Erythroblast (primary cell): ENCODE measurements at regions not wholly inside any gene's neighbourhood (a gene's known extent, or its start where the extent isn't known, plus 50 kb on each side); places are given as distances from the start of the nearest gene placed in this dataset.

ENCODE experiments used
- GATA1 ChIP-seq: IDR thresholded peaks from 2 replicates; pipeline ENCODE4 v1.6.1; 2011; ENCODE audit warnings: low read depth, mild to moderate bottlenecking, control low read depth, low read length, moderate library complexity
- POLR2A ChIP-seq: IDR thresholded peaks from 2 replicates; pipeline ENCODE4 v1.6.1; 2011; ENCODE audit warnings: mild to moderate bottlenecking, low read length

DNA sequence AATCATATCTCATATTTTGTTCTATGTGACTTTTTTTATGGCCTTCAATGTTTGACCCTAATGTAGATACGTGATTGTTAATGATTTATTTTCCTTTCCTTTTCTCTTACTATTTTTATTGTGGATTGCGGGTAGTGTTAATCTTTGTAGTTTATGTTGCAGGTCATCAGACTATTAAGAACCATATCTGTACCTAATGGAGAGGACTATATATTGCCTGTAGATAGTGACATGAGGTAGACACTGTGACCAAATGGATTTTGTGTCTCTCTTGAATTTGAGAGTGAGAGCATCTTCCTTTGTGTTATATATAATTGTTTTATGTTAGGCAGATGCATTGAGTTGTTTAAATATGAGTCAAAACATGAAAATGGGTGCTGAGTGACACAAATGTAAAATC is 543.4 kb upstream of the MGAT4C start:
- TF ChIP-seq POLR2A (no peak), GATA1 (no peak)
